ENCODE measurements at regions not wholly inside any gene's neighbourhood (a gene's known extent, or its start where the extent isn't known, plus 50 kb on each side); places are given as distances from the start of the nearest gene placed in this dataset.

GRCh38 chr3:162776148-162776547 is 1279.5 kb downstream of the OTOL1 start:
- Histone ChIP-seq H3K4me3 (ENCODE audit: low read length in 2 of 2) (no peak overlapping the region), H3K9me3 (ENCODE audit: control insufficient read depth in 2 of 2, insufficient read depth in 1 of 2, low read length in 1 of 2) (no peaks in the 10 kb centered on the region), H3K4me1 (ENCODE audit: control insufficient read depth in 2 of 2, insufficient read depth in 2 of 2, low read length in 2 of 2) (no peaks in the 10 kb centered on the region), H3K27ac (ENCODE audit: low read depth in 1 of 2, low read length in 1 of 2) (no peak overlapping the region), H3K27me3 (ENCODE audit: control insufficient read depth in 2 of 2, insufficient read depth in 1 of 2, low read length in 1 of 2) (no peaks in the 10 kb centered on the region), H3K36me3 (ENCODE audit: control insufficient read depth in 2 of 2, insufficient read depth in 2 of 2, low read length in 1 of 2) (no peaks in the 10 kb centered on the region)
- 67% methylated on average over 3 of the region's 3 CpGs for WGBS
- no peak for DNase-seq (ENCODE audit: low read depth in 6 of 9, low spot score in 9 of 9)

- Histone ChIP-seq H3K27ac (ENCODE audit: low read depth in 1 of 2, low read length in 1 of 2) (no peak overlapping the region), H3K4me1 (ENCODE audit: control insufficient read depth in 2 of 2, insufficient read depth in 2 of 2, low read length in 2 of 2) (no peaks in the 10 kb centered on the region), H3K27me3 (ENCODE audit: control insufficient read depth in 2 of 2, insufficient read depth in 1 of 2, low read length in 1 of 2) (no peaks in the 10 kb centered on the region), H3K9me3 (ENCODE audit: control insufficient read depth in 2 of 2, insufficient read depth in 1 of 2, low read length in 1 of 2) (no peaks in the 10 kb centered on the region), H3K4me3 (ENCODE audit: low read length in 2 of 2) (no peak overlapping the region), H3K36me3 (ENCODE audit: control insufficient read depth in 2 of 2, insufficient read depth in 2 of 2, low read length in 1 of 2) (no peaks in the 10 kb centered on the region)
- no peak for DNase-seq (ENCODE audit: low read depth in 6 of 9, low spot score in 9 of 9)
- 94% methylated on average over 1 of the region's 1 CpG for WGBS
Measured at GRCh38 chr3:162777118-162777517, 1280.5 kb downstream of the OTOL1 start.

GRCh38 chr3:162780313-162780712 is 1283.7 kb downstream of the OTOL1 start:
- H3K9me3 ChIP-seq (ENCODE audit: control insufficient read depth in 2 of 2, insufficient read depth in 1 of 2, low read length in 1 of 2): no peaks in the 10 kb centered on the region
- H3K27ac ChIP-seq (ENCODE audit: low read depth in 1 of 2, low read length in 1 of 2): no peak overlapping the region
- no peaks in the 10 kb centered on the region for H3K27me3 ChIP-seq (ENCODE audit: control insufficient read depth in 2 of 2, insufficient read depth in 1 of 2, low read length in 1 of 2)
- no peak for DNase-seq (ENCODE audit: low read depth in 6 of 9, low spot score in 9 of 9)
- no peak overlapping the region for H3K4me3 ChIP-seq (ENCODE audit: low read length in 2 of 2)
- H3K4me1 ChIP-seq (ENCODE audit: control insufficient read depth in 2 of 2, insufficient read depth in 2 of 2, low read length in 2 of 2): no peaks in the 10 kb centered on the region
- no peaks in the 10 kb centered on the region for H3K36me3 ChIP-seq (ENCODE audit: control insufficient read depth in 2 of 2, insufficient read depth in 2 of 2, low read length in 1 of 2)

- no peaks in the 10 kb centered on the region for H3K27me3 ChIP-seq (ENCODE audit: control insufficient read depth in 2 of 2, insufficient read depth in 1 of 2, low read length in 1 of 2)
- no peak for DNase-seq (ENCODE audit: low read depth in 6 of 9, low spot score in 9 of 9)
- H3K9me3 ChIP-seq (ENCODE audit: control insufficient read depth in 2 of 2, insufficient read depth in 1 of 2, low read length in 1 of 2): no peaks in the 10 kb centered on the region
- no peak overlapping the region for H3K4me3 ChIP-seq (ENCODE audit: low read length in 2 of 2)
- H3K36me3 ChIP-seq (ENCODE audit: control insufficient read depth in 2 of 2, insufficient read depth in 2 of 2, low read length in 1 of 2): no peaks in the 10 kb centered on the region
- WGBS: 81% methylated on average over 2 of the region's 2 CpGs
- H3K27ac ChIP-seq (ENCODE audit: low read depth in 1 of 2, low read length in 1 of 2): no peak overlapping the region
- no peaks in the 10 kb centered on the region for H3K4me1 ChIP-seq (ENCODE audit: control insufficient read depth in 2 of 2, insufficient read depth in 2 of 2, low read length in 2 of 2)
Measured at GRCh38 chr3:162799910-162800309, 1303.3 kb downstream of the OTOL1 start.

DNA sequence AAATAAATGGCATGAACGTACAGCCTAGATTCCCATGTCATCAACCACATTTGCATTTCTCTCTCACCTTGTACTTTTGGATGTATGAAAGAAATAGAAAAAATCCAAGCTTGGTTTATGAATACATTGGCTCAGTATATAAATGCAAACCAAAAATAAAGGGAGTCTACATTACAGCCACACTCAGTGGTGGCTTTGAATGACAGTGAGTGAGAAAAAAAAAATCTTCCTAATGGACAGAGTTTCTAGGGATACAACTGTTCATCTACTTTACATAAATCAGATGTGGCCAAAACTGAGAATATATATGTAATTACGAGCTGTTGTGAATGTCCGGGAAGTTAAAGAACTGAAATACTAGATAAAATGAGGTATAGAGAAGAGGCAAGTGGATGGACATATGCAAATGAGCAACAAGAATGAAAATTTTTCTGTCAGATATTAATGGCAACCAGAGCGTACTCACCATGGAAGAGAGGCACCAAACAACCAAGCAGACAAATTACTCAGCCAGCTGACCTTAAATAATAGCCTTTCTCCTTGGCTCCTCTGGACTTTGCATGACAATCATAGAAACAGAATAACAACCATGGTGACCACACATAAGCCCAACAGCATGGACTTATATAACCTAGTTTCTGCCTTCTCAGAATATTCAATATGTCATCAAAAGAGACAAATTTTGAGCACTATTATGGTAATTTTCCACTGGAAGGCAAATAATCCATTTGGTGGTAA is 1305.8 kb downstream of the OTOL1 start:
- no peaks in the 10 kb centered on the region for H3K36me3 ChIP-seq (ENCODE audit: control insufficient read depth in 2 of 2, insufficient read depth in 2 of 2, low read length in 1 of 2)
- no peak overlapping the region for H3K4me3 ChIP-seq (ENCODE audit: low read length in 2 of 2)
- WGBS: 94% methylated on average over 4 of the region's 4 CpGs
- H3K27me3 ChIP-seq (ENCODE audit: control insufficient read depth in 2 of 2, insufficient read depth in 1 of 2, low read length in 1 of 2): no peaks in the 10 kb centered on the region
- no peaks in the 10 kb centered on the region for H3K9me3 ChIP-seq (ENCODE audit: control insufficient read depth in 2 of 2, insufficient read depth in 1 of 2, low read length in 1 of 2)
- no peak for DNase-seq (ENCODE audit: low read depth in 6 of 9, low spot score in 9 of 9)
- H3K27ac ChIP-seq (ENCODE audit: low read depth in 1 of 2, low read length in 1 of 2): no peak overlapping the region
- H3K4me1 ChIP-seq (ENCODE audit: control insufficient read depth in 2 of 2, insufficient read depth in 2 of 2, low read length in 2 of 2): no peaks in the 10 kb centered on the region

- DNase-seq (ENCODE audit: low read depth in 6 of 9, low spot score in 9 of 9): no peak
- Histone ChIP-seq H3K27me3 (ENCODE audit: control insufficient read depth in 2 of 2, insufficient read depth in 1 of 2, low read length in 1 of 2) (no peaks in the 10 kb centered on the region), H3K4me3 (ENCODE audit: low read length in 2 of 2) (no peak overlapping the region), H3K4me1 (ENCODE audit: control insufficient read depth in 2 of 2, insufficient read depth in 2 of 2, low read length in 2 of 2) (no peaks in the 10 kb centered on the region), H3K36me3 (ENCODE audit: control insufficient read depth in 2 of 2, insufficient read depth in 2 of 2, low read length in 1 of 2) (no peaks in the 10 kb centered on the region), H3K27ac (ENCODE audit: low read depth in 1 of 2, low read length in 1 of 2) (no peak overlapping the region), H3K9me3 (ENCODE audit: control insufficient read depth in 2 of 2, insufficient read depth in 1 of 2, low read length in 1 of 2) (no peaks in the 10 kb centered on the region)
Measured at GRCh38 chr3:162810776-162811175, 1314.2 kb downstream of the OTOL1 start.

- no peak for DNase-seq (ENCODE audit: low read depth in 6 of 9, low spot score in 9 of 9)
- WGBS: 94% methylated on average over 4 of the region's 4 CpGs
- Histone ChIP-seq H3K4me1 (ENCODE audit: control insufficient read depth in 2 of 2, insufficient read depth in 2 of 2, low read length in 2 of 2) (no peaks in the 10 kb centered on the region), H3K4me3 (ENCODE audit: low read length in 2 of 2) (no peak overlapping the region), H3K27me3 (ENCODE audit: control insufficient read depth in 2 of 2, insufficient read depth in 1 of 2, low read length in 1 of 2) (no peaks in the 10 kb centered on the region), H3K9me3 (ENCODE audit: control insufficient read depth in 2 of 2, insufficient read depth in 1 of 2, low read length in 1 of 2) (no peaks in the 10 kb centered on the region), H3K36me3 (ENCODE audit: control insufficient read depth in 2 of 2, insufficient read depth in 2 of 2, low read length in 1 of 2) (no peaks in the 10 kb centered on the region), H3K27ac (ENCODE audit: low read depth in 1 of 2, low read length in 1 of 2) (no peak overlapping the region)
Measured at GRCh38 chr3:162842549-162843216, 1346.1 kb downstream of the OTOL1 start.

- no peaks in the 10 kb centered on the region for H3K4me1 ChIP-seq (ENCODE audit: control insufficient read depth in 2 of 2, insufficient read depth in 2 of 2, low read length in 2 of 2)
- no peak overlapping the region for H3K4me3 ChIP-seq (ENCODE audit: low read length in 2 of 2)
- no peak for DNase-seq (ENCODE audit: low read depth in 6 of 9, low spot score in 9 of 9)
- no peaks in the 10 kb centered on the region for H3K27me3 ChIP-seq (ENCODE audit: control insufficient read depth in 2 of 2, insufficient read depth in 1 of 2, low read length in 1 of 2)
- no peak overlapping the region for H3K27ac ChIP-seq (ENCODE audit: low read depth in 1 of 2, low read length in 1 of 2)
- no peaks in the 10 kb centered on the region for H3K36me3 ChIP-seq (ENCODE audit: control insufficient read depth in 2 of 2, insufficient read depth in 2 of 2, low read length in 1 of 2)
- 93% methylated on average over 6 of the region's 6 CpGs for WGBS
- H3K9me3 ChIP-seq (ENCODE audit: control insufficient read depth in 2 of 2, insufficient read depth in 1 of 2, low read length in 1 of 2): no peaks in the 10 kb centered on the region
Measured at GRCh38 chr3:162845918-162846317, 1349.3 kb downstream of the OTOL1 start.

GRCh38 chr3:162847511-162847910 is 1350.9 kb downstream of the OTOL1 start:
- H3K9me3 ChIP-seq (ENCODE audit: control insufficient read depth in 2 of 2, insufficient read depth in 1 of 2, low read length in 1 of 2): no peaks in the 10 kb centered on the region
- no peaks in the 10 kb centered on the region for H3K27me3 ChIP-seq (ENCODE audit: control insufficient read depth in 2 of 2, insufficient read depth in 1 of 2, low read length in 1 of 2)
- no peaks in the 10 kb centered on the region for H3K4me1 ChIP-seq (ENCODE audit: control insufficient read depth in 2 of 2, insufficient read depth in 2 of 2, low read length in 2 of 2)
- H3K4me3 ChIP-seq (ENCODE audit: low read length in 2 of 2): no peak overlapping the region
- DNase-seq (ENCODE audit: low read depth in 6 of 9, low spot score in 9 of 9): no peak
- no peaks in the 10 kb centered on the region for H3K36me3 ChIP-seq (ENCODE audit: control insufficient read depth in 2 of 2, insufficient read depth in 2 of 2, low read length in 1 of 2)
- no peak overlapping the region for H3K27ac ChIP-seq (ENCODE audit: low read depth in 1 of 2, low read length in 1 of 2)
